CMK (cell line): ENCODE measurements at regions not wholly inside any gene's neighbourhood (a gene's known extent, or its start where the extent isn't known, plus 50 kb on each side); places are given as distances from the start of the nearest gene placed in this dataset.

Experiments used
- DNase-seq: peaks from one replicate; pipeline ENCODE4 v3.0.0-alpha.2; 2010; ENCODE audit warnings: low read depth

DNA sequence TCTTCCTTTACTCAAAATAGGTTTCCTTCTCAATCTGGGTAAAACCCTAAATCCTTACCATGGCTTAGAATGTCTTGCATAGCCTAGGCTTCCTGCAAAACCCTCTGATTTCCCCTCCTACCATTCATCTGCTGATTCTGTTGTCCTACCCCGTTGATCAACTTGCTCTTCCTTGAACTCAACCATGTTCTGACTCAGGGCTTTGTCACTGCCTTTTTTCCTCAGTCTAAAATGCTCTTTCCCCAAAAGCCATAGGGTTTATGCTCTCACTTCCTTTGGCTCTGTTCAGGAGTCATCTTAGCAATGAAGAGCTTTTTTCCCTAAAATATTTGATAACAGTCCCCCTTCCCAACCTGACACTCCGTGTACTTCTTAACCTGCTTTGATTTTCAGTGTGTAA is 79.4 kb upstream of the IZUMO3 start:
- DNase-seq: no peak

DNA sequence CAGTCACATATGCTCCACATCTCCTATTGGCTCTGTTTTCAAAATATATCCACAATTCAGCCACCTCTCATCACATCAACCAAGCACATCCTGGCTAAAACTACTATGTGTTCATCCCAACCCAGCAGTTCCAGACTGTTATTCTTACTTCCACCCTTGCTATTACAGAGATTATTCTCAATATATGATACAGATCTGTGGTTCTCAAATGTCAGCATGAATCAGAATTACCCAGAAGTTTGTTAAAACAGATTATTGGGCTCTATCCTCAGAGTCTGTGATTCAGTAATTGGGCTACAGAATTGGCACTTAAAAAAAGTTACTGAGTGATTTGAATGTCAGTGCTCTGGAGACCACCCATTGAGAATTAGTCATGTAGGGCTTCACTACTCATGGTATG is 78.8 kb upstream of the IZUMO3 start:
- DNase-seq: no peak

DNA sequence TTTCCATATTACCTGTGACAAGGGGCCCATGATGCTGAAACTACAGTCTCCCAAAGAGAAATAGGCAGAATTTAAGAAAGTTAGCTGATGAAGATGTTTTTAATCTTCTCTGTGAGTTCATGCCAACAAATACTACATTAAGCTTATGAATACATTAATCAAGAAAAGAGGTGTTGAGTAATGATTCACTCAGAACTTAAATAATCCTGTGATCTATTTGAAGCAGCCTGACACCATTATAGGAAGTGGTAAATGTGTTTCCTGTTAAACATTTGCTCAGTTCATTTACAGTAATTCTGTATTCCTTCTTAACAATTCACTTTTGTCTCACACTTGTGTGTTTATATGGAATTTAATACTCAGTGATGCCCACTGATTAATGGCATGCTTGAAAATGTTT is 75.0 kb upstream of the IZUMO3 start:
- DNase-seq: no peak

DNA sequence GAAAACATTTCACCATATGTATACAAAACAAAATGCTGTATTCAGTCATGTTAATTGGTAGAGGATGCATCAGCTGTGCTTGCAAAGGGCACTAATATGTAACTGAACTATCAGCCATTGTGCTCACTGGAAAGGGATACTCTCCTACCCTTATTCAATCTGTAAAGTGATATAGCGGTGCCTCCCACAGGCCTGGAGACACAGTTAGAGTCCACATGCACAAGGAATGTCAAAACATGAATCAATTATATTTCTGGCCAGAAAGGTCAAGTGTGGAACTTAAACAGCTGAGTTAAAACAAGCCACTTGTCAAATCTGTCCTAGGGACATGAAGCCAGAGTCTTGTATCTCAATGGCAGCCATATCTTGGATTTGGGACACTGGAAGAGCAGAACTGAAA is 71.2 kb upstream of the IZUMO3 start:
- no peak for DNase-seq

DNA sequence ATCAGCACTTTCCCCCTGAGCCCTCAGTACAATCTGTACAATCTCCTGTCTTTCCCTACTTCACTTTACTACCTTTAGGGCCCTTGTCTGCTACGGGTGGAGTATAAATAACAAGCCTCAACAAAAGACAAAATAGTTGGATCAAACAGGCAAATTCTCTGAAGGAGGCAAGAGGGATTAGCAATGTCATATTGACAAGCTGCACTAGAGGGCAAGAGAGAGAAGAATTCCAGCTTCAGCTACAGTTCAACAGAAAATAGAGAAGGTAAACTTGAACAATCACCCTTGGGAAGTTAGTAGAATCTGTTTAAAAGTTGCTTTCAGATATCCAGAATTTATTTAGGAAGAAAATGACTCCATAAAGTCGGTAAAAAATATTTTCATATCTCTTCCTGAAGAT is 68.4 kb upstream of the IZUMO3 start:
- DNase-seq: no peak

DNA sequence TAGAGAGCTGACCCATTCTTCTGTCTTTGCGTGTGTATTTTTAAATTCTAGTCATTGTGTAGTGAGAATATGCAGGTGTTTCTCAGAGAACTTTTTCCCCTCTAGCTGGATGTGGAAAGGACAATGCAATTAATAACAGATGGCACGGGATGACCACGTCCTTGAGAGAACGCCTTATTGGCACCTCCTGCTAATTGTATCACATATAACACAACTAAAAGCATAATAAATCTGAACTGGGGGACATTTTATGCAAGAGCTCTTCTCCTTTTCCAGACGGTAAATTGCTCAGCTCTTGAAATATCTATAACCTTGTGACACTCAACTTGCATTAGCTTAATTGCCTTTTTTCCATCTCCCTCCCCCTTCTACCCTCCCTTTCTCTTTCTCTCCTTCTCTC is 62.9 kb upstream of the IZUMO3 start:
- DNase-seq: no peak

DNA sequence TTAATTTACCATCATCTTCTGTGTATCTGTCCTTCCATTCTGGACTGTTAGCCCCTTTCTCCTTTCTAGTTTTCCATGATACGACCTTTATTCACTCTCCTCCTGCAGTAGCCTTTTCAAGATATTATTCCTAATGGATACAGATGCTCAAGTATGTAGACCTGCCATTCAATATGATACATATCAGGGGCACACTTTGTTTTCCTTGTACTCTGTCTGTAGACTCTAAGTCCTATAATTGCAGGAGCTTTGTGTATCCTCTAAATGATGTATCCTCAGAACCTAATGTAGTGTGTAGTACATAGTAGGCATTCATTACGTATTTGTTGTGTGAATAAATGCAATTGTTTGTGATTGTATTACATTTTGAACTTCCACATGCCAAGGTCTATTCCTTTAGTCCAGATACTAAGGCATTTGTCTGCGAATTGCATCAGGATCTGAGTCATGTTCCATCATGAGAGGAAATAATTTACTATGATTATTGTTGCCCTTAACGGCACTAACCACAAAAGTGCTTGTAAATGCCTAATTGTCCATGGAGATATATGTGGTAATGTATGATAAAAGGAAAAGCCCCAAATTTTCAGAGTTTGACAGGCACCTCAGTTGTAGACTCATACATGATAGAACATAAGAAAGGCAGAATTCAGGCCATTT is 57.1 kb upstream of the IZUMO3 start:
- no peak for DNase-seq
